ENCODE measurements at regions not wholly inside any gene's neighbourhood (a gene's known extent, or its start where the extent isn't known, plus 50 kb on each side); places are given as distances from the start of the nearest gene placed in this dataset.

GRCh38 chr14:97221572-97222285, 424.5 kb downstream of the VRK1 start:
- H3K4me3 ChIP-seq (ENCODE audit: low read length) = no peak overlapping the region

GRCh38 chr14:97224016-97224415, 426.8 kb downstream of the VRK1 start:
- peaks cover 11% of the 10 kb centered on the region for H3K27me3 ChIP-seq (ENCODE audit: insufficient read depth, low read depth, low read length)
- H3K79me2 ChIP-seq (replicated peaks; ENCODE audit: insufficient read depth, low read length) = no peaks in the 10 kb centered on the region
- no peak overlapping the region for H3K4me2 ChIP-seq (ENCODE audit: low read length)
- no peaks in the 10 kb centered on the region for H3K9me3 ChIP-seq (ENCODE audit: low read length)
- H3K36me3 ChIP-seq (ENCODE audit: insufficient read depth, low read length) = no peaks in the 10 kb centered on the region
- no peak overlapping the region for H3K4me3 ChIP-seq (ENCODE audit: low read length)
- H4K20me1 ChIP-seq (ENCODE audit: insufficient read depth) = no peaks in the 10 kb centered on the region
- no peaks in the 10 kb centered on the region for H3K9me2 ChIP-seq (ENCODE audit: insufficient read depth, low read length)
- no peaks in the 10 kb centered on the region for H3F3A ChIP-seq (ENCODE audit: insufficient read depth, low read length, poor library complexity, severe bottlenecking)
- H2AFZ ChIP-seq (ENCODE audit: low read depth, low read length) = no peak overlapping the region
- H3K27ac ChIP-seq (ENCODE audit: low read length) = no peak overlapping the region
- no peak overlapping the region for H3K9ac ChIP-seq (ENCODE audit: low read length)
- TF ChIP-seq EP300 (conservative IDR thresholded peaks at IDR 0.05; ENCODE audit: poor library complexity, severe bottlenecking) (no peak), MXI1 (conservative IDR thresholded peaks at IDR 0.05; ENCODE audit: poor library complexity, severe bottlenecking) (no peak), RAD21 (conservative IDR thresholded peaks at IDR 0.05) (no peak), POLR2AphosphoS5 (IDR thresholded peaks at IDR 0.05) (no peak), EZH2 (IDR thresholded peaks at IDR 0.05; ENCODE audit: borderline replicate concordance, insufficient read depth, low read length, poor library complexity, severe bottlenecking) (no peak), SMC3 (conservative IDR thresholded peaks at IDR 0.05; ENCODE audit: poor library complexity) (no peak), REST (IDR thresholded peaks at IDR 0.05; ENCODE audit: borderline replicate concordance) (no peak)

More at GRCh38 chr14:97221572-97222285, 424.5 kb downstream of the VRK1 start:
- Histone ChIP-seq H4K20me1 (ENCODE audit: insufficient read depth) (no peaks in the 10 kb centered on the region), H3K9me2 (ENCODE audit: insufficient read depth, low read length) (no peaks in the 10 kb centered on the region), H3K27me3 (ENCODE audit: insufficient read depth, low read depth, low read length) (peaks cover 20% of the 10 kb centered on the region), H3K27ac (ENCODE audit: low read length) (no peak overlapping the region), H3K36me3 (ENCODE audit: insufficient read depth, low read length) (no peaks in the 10 kb centered on the region), H3K4me2 (ENCODE audit: low read length) (no peak overlapping the region), H3F3A (ENCODE audit: insufficient read depth, low read length, poor library complexity, severe bottlenecking) (no peaks in the 10 kb centered on the region), H3K9ac (ENCODE audit: low read length) (no peak overlapping the region), H2AFZ (ENCODE audit: low read depth, low read length) (no peak overlapping the region), H3K79me2 (replicated peaks; ENCODE audit: insufficient read depth, low read length) (no peaks in the 10 kb centered on the region), H3K9me3 (ENCODE audit: low read length) (no peaks in the 10 kb centered on the region)
- no peak for TF ChIP-seq MXI1 (conservative IDR thresholded peaks at IDR 0.05; ENCODE audit: poor library complexity, severe bottlenecking)
- no peak for TF ChIP-seq CTCF (IDR thresholded peaks at IDR 0.05; ENCODE audit: poor library complexity, severe bottlenecking)
- no peak for TF ChIP-seq POLR2AphosphoS5 (IDR thresholded peaks at IDR 0.05)
- no peak for TF ChIP-seq EP300 (conservative IDR thresholded peaks at IDR 0.05; ENCODE audit: poor library complexity, severe bottlenecking)
- TF ChIP-seq SMC3 (conservative IDR thresholded peaks at IDR 0.05; ENCODE audit: poor library complexity) = no peak
- TF ChIP-seq RAD21 (conservative IDR thresholded peaks at IDR 0.05) = no peak
- TF ChIP-seq TAF1 (IDR thresholded peaks at IDR 0.05; ENCODE audit: low read depth) = no peak
- TF ChIP-seq EZH2 (IDR thresholded peaks at IDR 0.05; ENCODE audit: borderline replicate concordance, insufficient read depth, low read length, poor library complexity, severe bottlenecking) = no peak
- TF ChIP-seq REST (IDR thresholded peaks at IDR 0.05; ENCODE audit: borderline replicate concordance) = no peak

Measured in neural cell (in vitro differentiated cells).